Fibroblast of lung (primary cell): ENCODE measurements at regions not wholly inside any gene's neighbourhood (a gene's known extent, or its start where the extent isn't known, plus 50 kb on each side); places are given as distances from the start of the nearest gene placed in this dataset.

Experiments used
- EZH2 ChIP-seq: IDR thresholded peaks from 2 replicates; pipeline ENCODE4 v1.5.1; 2012; ENCODE audit warnings: low read length, control low read depth, mild to moderate bottlenecking; ENCODE audit errors: missing control alignments
- TF ChIP-seq, protein P1 (sequence below), 2 donors: IDR thresholded peaks in 1 of 2; conservative IDR thresholded peaks in 1 of 2; 1 replicate in 1 of 2; 2 replicates in 1 of 2; pipeline ENCODE4 v1.5.1; 2011 to 2012; ENCODE audit warnings: low read length in 2 of 2, control low read depth in 1 of 2, inconsistent platforms in 1 of 2, low read depth in 1 of 2, mild to moderate bottlenecking in 1 of 2

DNA sequence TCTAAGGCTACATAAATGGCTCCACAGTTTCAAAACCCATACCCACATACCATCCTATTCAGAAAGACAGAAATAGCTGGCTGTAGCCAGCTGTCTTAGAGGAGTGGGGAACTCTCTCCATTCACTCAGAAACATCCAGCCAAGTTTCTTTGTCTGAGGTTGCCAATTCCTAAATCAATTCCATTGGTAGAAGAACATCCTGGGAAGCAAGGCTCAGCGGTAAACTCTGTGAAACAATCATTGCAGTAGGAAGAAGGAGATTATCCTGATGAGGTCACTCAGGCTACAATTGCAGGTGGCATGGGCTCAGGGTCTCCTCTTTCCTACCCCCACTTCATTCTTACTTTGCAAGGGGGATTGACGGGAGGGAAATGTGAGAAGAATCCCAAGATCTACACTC is 154.0 kb downstream of the ETV1 start:
- TF ChIP-seq, protein P1, sequence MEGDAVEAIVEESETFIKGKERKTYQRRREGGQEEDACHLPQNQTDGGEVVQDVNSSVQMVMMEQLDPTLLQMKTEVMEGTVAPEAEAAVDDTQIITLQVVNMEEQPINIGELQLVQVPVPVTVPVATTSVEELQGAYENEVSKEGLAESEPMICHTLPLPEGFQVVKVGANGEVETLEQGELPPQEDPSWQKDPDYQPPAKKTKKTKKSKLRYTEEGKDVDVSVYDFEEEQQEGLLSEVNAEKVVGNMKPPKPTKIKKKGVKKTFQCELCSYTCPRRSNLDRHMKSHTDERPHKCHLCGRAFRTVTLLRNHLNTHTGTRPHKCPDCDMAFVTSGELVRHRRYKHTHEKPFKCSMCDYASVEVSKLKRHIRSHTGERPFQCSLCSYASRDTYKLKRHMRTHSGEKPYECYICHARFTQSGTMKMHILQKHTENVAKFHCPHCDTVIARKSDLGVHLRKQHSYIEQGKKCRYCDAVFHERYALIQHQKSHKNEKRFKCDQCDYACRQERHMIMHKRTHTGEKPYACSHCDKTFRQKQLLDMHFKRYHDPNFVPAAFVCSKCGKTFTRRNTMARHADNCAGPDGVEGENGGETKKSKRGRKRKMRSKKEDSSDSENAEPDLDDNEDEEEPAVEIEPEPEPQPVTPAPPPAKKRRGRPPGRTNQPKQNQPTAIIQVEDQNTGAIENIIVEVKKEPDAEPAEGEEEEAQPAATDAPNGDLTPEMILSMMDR (conservative IDR thresholded peaks at IDR 0.05 in 1 of 2, IDR thresholded peaks at IDR 0.05 in 1 of 2; ENCODE audit: low read depth in 1 of 2, low read length in 2 of 2), result no peak
- no peak for TF ChIP-seq EZH2
